Islet of Langerhans (tissue), 1 donor: ENCODE measurements at regions not wholly inside any gene's neighbourhood (a gene's known extent, or its start where the extent isn't known, plus 50 kb on each side); places are given as distances from the start of the nearest gene placed in this dataset.
"Not testable (repeated sequence)": the region's sequence is repeated elsewhere in the genome, so short reads cannot be mapped to it uniquely, and the experiment has no call there.

ENCODE experiments used
- FAIRE-seq: peaks from one replicate; lab custom pipeline; 2011; peaks lifted over from hg19 to GRCh38; lab: Jason Lieb, UNC

DNA sequence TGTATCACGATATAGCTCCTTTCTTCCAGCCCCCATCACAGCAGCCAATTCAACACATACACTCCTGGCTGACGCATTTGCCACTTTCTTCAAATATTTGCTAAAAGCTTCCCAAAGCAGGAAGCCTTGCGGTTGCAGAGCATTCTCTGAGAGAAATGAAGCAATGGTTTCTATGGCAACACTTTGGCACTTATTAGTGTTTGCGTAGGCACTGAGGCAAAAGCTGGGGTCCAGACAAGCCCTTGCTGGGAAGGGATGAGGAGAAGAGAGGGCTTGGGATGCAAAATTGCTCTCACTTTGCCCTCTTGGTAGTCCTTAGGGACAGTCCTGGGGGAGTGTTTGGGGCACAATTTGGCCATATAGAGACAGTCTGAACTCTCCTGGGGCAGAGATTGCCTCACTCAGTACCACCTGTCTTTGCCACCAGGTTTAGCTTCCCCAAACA is 55.0 kb upstream of the PAK3 start:
- FAIRE-seq, result peak; percentile 96

GRCh38 chrX:111040377-111041017 is 55.5 kb upstream of the PAK3 start:
- FAIRE-seq, result peak; percentile 90

DNA sequence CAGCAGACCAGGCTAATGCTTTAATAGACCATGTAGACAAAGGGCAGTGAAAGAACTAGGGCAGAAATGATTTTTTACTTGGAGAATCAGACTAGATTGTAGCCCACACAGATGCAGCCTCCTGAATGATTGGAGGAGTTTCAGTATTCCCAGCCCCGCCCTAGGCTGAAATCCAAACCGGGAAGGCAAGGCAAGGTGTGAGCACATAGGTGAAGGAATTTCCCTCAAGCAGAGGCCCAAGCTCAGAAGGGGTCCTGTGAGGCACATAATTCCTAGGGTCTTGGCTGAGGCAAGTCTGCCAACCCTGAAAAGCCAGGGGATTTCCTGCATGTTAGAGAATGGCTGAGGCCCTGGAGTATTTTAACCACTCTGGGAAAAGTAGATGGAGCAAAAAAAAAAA is 56.4 kb upstream of the PAK3 start:
- FAIRE-seq, result peak; percentile 93

DNA sequence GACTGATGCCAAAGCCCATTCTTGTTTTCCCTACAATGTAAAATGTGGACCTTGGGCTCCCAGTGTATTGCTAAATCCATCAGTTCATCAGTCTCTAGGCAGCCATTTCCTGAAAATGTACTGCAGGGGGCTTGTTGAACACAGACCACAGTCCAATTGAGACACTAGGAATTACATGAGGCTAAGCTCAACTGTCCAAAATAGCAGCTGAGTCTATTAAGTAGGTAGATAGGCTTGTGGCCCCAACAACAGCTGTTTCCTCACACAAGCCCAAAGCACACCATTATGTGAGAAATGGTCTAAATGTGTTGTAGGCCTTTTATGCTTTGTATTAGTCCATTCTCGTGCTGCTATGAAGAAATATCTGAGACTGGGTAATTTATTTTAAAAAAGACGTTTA is 60.0 kb upstream of the PAK3 start:
- FAIRE-seq, result no peak

DNA sequence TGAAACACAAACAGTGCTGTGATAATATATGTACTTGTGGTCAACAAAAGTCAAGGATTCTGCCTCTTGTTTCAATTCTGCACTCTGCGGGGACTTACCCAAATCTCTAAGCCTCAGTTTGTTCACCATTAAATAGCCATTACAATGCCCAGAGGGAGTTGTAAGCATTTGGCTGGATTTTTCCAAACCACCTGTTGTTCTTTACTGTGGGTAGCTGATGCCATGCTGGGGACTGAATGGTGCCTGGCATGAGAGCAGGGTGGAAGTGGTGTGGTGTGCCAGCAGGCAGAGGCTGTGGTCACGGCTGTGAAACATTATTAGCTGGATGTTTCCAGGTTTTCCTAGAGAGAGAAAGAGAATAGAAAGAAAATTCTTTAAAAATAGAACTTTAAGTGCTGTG is 60.7 kb upstream of the PAK3 start:
- no peak for FAIRE-seq

- not testable (repeated sequence) for FAIRE-seq
Measured at GRCh38 chrX:111022998-111023397, 73.0 kb upstream of the PAK3 start.

DNA sequence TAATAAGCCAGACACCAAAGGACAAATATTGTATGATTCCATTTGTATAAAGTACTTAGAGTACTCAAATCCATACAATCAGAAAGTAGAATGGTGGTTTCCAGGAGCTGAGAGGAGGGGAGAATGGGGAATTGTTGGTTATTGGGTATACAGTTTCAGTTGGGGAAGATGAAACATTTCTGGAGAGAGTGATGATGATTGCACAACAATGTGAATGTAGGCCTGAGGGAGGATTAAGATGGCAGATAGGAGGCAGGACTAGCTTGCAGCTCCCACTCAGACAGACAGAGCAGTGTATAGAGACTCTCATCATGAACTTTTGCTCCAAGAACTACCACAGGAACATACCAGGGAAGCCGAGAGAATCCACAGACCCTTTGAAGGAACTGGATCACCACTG is 75.7 kb upstream of the PAK3 start:
- FAIRE-seq, result no peak

DNA sequence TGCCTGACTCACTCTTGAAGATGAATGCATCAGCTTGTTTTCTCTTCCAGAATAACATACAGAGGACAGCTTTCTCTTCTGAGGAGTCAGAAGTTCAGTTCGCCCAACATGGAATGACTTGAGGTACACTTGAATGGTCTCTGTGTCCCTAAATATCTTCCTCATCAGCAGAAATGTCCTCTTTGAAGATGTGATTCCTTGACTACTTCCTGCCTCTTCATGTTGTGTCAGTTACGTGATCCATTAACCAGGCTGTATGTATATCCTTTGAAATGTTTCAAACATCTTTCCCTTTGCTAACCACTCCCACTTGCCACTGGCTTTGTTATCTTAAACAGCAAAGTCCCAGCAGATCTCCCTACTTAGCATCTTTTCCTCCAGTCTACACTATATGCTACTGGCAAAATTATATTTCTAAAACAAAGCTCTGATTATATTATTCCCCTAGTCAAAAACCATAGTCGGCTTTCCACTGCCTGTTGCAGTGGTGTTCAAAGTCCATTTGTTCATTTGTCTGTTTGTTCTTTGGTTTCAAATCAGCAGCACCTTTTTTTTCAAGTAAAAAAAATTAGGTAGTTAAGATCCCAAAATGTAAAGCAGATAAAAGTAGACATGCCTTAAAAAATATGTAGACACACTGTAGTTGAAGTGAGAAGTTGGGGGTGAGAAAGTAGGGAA is 82.1 kb upstream of the PAK3 start:
- FAIRE-seq, result peak; percentile 93

GRCh38 chrX:111010111-111010510 is 85.9 kb upstream of the PAK3 start:
- FAIRE-seq, result no peak

GRCh38 chrX:111009256-111009655 is 86.7 kb upstream of the PAK3 start:
- no peak for FAIRE-seq

DNA sequence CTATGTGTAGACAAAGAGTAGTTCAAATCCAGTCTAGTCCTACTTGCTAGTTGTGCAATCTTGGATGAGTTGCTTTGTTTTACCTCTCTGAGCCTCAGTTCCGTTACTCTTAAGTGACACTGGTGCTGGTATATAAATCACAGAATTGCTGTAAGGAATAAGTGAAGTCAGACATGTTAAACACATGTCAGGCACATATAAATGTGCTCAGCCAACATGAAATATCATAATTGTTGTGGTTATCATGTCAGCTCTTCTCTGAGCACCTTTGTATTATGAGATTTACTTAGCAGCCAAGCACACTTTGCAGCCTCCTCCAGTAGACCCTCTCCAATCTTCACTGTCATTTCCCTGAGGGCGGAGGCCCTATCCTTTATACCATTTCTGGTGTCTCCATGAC is 87.9 kb upstream of the PAK3 start:
- no peak for FAIRE-seq

GRCh38 chrX:111007238-111007637 is 88.8 kb upstream of the PAK3 start:
- no peak for FAIRE-seq

DNA sequence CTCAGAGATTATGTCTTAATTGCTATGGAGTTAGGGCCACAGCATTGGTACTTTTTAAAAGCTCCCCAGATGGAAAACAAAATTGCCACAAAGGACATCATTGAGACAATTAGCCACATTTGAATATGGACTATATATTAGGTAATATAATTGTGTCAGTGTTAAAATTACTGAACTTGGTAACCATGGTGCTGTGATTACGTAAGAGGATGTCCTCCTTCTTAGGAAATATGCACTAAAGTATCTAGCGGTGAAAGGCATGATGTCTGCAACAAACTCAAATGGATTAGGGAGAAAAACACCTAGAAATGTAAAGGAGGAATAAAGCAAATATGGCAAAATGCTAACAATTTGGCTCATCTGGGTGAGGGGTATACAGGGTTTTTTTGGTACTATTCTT is 89.9 kb upstream of the PAK3 start:
- FAIRE-seq, result no peak

DNA sequence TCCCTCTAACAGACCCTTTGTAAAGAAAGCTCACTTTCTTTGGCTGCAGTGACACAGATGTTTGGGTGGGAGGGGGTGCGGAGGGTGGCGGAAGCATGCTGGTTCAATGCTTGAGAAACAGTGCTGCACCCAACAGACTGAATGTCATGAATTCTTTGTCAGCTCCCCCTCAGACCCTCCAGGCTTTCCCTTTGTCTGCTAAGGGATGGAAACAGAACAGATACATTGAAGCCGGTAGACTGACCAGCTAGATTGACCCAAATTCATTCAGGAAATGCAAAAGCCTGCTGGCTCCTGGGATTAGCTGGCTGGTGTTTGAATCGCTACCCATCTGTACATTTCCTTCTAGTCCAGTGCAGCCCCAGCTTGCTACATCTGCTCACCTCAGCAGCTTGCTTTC is 90.8 kb upstream of the PAK3 start:
- no peak for FAIRE-seq

DNA sequence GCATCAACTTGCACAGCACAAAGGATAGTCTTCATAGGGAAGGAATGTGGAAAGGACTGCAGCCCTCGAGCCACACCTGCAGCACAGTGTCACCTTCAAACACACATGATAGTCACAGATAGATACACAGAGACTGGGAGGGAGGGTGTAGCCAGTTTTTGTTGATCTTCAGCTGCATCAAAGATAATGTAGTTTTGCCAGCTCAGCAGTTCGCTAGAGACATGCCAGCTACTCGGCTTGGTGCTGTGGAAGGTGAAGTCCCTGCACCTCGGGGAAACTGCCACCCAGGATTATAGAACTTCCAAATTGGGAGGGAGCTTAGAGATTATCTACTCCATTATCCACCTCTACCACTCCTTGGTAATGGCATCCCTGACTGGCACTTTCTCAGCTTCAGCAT is 92.9 kb upstream of the PAK3 start:
- no peak for FAIRE-seq

DNA sequence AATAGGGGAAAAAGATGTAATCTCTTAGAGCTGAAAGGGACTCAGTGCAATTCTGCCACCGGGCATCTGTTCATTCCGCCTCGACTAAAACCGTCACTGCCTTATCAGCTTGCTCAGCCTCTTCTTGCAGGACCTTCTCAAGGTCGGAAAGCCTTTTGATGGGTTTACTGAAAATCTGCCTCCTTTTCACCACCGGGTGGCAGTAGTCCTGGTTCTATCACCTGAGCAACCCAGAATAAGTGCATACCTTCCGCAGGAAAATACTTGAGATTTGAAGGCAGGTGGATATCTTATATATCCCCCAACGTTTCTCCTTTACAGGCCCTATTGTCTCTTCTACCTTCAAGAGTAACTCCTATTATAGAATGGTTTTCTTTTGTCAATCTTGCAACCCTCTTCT is 103.4 kb upstream of the PAK3 start:
- peak; percentile 78 for FAIRE-seq

DNA sequence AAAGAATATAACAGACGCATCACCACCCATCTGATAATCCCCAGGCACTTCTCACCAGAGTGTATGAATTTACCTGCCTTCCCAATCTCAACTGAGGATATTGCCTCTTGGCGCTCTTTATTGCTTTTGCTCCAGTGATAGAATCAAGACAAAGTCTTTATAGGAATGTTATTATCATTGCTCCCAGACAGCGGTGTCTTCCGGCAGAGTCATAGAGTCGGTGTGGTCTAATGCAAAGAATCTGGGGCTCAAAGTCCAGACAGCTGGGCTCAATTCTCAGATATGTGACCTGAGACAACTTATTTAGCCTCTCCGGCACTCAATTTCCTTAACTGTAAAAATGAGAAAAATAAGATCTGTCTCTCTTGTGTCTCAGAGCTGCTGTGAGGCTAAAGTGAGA is 106.1 kb upstream of the PAK3 start:
- FAIRE-seq, result no peak

DNA sequence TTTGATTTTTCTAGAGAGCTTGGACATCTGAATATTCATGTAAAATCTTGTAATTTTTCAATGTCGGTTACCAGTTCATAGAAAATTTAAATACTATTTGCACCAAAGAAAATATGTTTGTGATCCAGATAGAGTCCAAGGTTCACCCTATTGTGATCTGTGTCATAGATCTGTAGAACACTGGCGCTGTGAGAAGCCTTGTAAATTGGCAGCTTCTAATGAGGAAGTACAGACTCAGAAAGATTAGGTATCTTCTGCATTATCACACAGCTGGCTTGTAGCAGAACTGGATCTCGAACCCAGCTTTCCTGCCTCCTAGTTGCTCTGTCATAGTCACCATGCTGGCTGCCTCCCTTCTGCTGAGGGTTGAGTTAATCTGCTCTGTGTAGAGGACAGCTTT is 106.5 kb upstream of the PAK3 start:
- FAIRE-seq, result no peak

DNA sequence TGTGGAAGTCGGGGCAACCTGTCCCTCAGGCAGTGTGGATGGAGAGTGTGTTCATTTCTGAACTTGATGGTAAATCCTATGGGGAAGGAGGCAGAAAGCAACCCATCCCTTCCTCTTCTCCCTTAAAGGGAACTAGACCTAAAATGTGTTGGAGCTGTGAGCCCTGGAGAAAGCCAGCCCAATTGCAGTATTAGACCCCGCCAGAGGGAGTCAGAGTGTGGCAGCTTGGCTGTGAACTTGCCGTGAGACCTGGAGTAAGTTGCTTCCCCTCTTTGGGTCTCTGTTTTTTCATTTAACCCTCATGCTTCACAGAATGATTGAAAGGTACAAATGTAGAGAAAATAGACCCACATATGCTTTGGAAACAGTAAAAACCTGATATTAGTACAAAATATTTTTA is 108.7 kb upstream of the PAK3 start:
- no peak for FAIRE-seq

- no peak for FAIRE-seq
Measured at GRCh38 chrX:110985470-110985869, 110.5 kb upstream of the PAK3 start.

GRCh38 chrX:110983024-110983423 is 113.0 kb upstream of the PAK3 start:
- no peak for FAIRE-seq

DNA sequence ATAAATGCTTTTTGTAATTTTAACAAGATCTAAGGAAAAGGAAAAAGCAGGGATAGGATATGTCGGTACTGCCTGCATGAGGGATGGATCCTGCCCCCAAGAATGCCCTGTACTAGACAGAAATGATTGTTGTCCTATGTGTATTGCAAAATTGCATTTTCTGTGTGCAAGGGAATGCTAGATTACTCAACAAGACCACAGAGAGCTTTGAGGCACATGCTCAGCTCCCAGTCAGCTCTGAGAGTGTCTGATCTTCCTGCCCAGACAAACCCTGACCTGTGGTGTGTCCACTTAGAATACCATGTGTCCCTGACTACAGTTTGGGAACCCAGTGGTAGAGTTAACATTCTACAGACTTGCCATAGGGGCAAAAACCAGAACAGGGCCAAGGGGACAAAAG is 129.2 kb upstream of the PAK3 start:
- FAIRE-seq, result no peak

DNA sequence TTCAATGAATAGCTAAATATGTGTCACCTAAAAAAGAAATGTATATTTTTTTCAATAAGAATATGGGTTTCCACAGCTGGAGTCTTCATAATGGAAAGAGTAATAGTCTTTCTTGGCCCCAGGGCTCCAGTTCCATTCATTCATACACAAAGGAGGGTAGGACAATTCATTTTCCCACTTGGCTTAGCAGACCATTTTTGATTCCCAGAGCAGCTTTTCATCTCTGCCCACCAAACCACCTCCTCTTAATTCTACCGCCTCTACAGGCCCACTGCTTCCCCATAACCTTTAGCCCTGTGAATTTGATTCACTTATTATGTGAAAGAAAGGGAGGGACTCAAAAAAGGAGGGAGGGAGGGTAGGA is 129.9 kb upstream of the PAK3 start:
- FAIRE-seq, result no peak

GRCh38 chrX:110965409-110966090 is 130.4 kb upstream of the PAK3 start:
- FAIRE-seq, result no peak
